Stromal cell of bone marrow (primary cell): ENCODE measurements at regions not wholly inside any gene's neighbourhood (a gene's known extent, or its start where the extent isn't known, plus 50 kb on each side); places are given as distances from the start of the nearest gene placed in this dataset.

Experiments
- DNase-seq: peaks from one replicate; pipeline ENCODE4 v3.0.0-alpha.2; 2012; ENCODE audit warnings: low read depth

- DNase-seq = peak; percentile 6
Observed at GRCh38 chr12:40618636-40619035, 73.6 kb upstream of the CNTN1 start.

- DNase-seq = no peak
Observed at GRCh38 chr12:40620564-40621019, 71.6 kb upstream of the CNTN1 start.

GRCh38 chr12:40622246-40622838 lies 69.9 kb upstream of the CNTN1 start:
- peak; percentile 45 for DNase-seq

GRCh38 chr12:40632171-40632570 lies 60.1 kb upstream of the CNTN1 start:
- DNase-seq = no peak

GRCh38 chr12:40632933-40633332 lies 59.3 kb upstream of the CNTN1 start:
- no peak for DNase-seq

GRCh38 chr12:40634517-40635131 lies 57.6 kb upstream of the CNTN1 start:
- DNase-seq = peak; percentile 13

- no peak for DNase-seq
Observed at GRCh38 chr12:40635141-40635731, 57.0 kb upstream of the CNTN1 start.
